ENCODE measurements at regions not wholly inside any gene's neighbourhood (a gene's known extent, or its start where the extent isn't known, plus 50 kb on each side); places are given as distances from the start of the nearest gene placed in this dataset.

- H3K4me1 Mint-ChIP-seq (ENCODE audit: insufficient read depth, unreplicated experiment), result peaks cover 5% of the 10 kb centered on the region
- no peak for DNase-seq (ENCODE audit: unreplicated experiment)
- BruUV-seq (replicated peaks), result no TSS peak
- POLR2A ChIA-PET, result interaction anchor here (0.6 kb wide), 1 partner anchor 390 kb away, joined by 3 read pairs; no protein-coding TSS in a partner anchor
- no peak overlapping the region for H3K27ac Mint-ChIP-seq (ENCODE audit: low read depth, unreplicated experiment)
- H3K9me3 Mint-ChIP-seq (ENCODE audit: unreplicated experiment), result no peaks in the 10 kb centered on the region
- H3K27me3 Mint-ChIP-seq (ENCODE audit: insufficient read depth, unreplicated experiment), result peaks cover 10% of the 10 kb centered on the region
- H3K36me3 Mint-ChIP-seq (ENCODE audit: insufficient read depth, unreplicated experiment), result no peaks in the 10 kb centered on the region
- no peak overlapping the region for H3K4me3 Mint-ChIP-seq (ENCODE audit: unreplicated experiment)
- CTCF ChIA-PET, result interaction anchor here (0.6 to 1.5 kb wide), 7 partner anchors 11 to 467 kb away, joined by 3 to 5 read pairs (median 4); no protein-coding TSS in a partner anchor
- no peak for TF ChIP-seq CTCF (IDR thresholded peaks at IDR 0.05; ENCODE audit: unreplicated experiment)
- intact Hi-C loops (cut with micrococcal nuclease), result no loop called here
Observed at GRCh38 chr3:64450396-64450956, 225.2 kb upstream of the PRICKLE2 start.

- H3K36me3 Mint-ChIP-seq (ENCODE audit: insufficient read depth, unreplicated experiment), result no peaks in the 10 kb centered on the region
- peaks cover under 1% of the 10 kb centered on the region for H3K4me1 Mint-ChIP-seq (ENCODE audit: insufficient read depth, unreplicated experiment)
- peaks cover 10% of the 10 kb centered on the region for H3K27me3 Mint-ChIP-seq (ENCODE audit: insufficient read depth, unreplicated experiment)
- ChIA-PET POLR2A (interaction anchor here (0.9 kb wide), 1 partner anchor 9 kb away, joined by 4 read pairs; no protein-coding TSS in a partner anchor), CTCF (interaction anchor here (0.7 to 0.8 kb wide), 2 partner anchors 11 to 49 kb away, joined by 3 read pairs; no protein-coding TSS in a partner anchor)
- H3K27ac Mint-ChIP-seq (ENCODE audit: low read depth, unreplicated experiment), result no peak overlapping the region
- no peak overlapping the region for H3K4me3 Mint-ChIP-seq (ENCODE audit: unreplicated experiment)
- DNase-seq (ENCODE audit: unreplicated experiment), result no peak
- intact Hi-C loops (cut with micrococcal nuclease), result no loop called here
- H3K9me3 Mint-ChIP-seq (ENCODE audit: unreplicated experiment), result no peaks in the 10 kb centered on the region
- no peak for TF ChIP-seq CTCF (IDR thresholded peaks at IDR 0.05; ENCODE audit: unreplicated experiment)
- BruUV-seq (replicated peaks), result no TSS peak
Observed at GRCh38 chr3:64449026-64449425, 223.8 kb upstream of the PRICKLE2 start.

- CTCF ChIA-PET, result interaction anchor here (1.0 to 1.4 kb wide), 3 partner anchors 10 to 415 kb away, joined by 3 to 4 read pairs (median 3); no protein-coding TSS in a partner anchor
- no peaks in the 10 kb centered on the region for H3K9me3 Mint-ChIP-seq (ENCODE audit: unreplicated experiment)
Observed at GRCh38 chr3:64445944-64446300, 220.7 kb upstream of the PRICKLE2 start.

More at GRCh38 chr3:64445944-64446300, 220.7 kb upstream of the PRICKLE2 start:
- POLR2A ChIA-PET, result interaction anchor here (1.4 kb wide), 1 partner anchor 9 kb away, joined by 4 read pairs; no protein-coding TSS in a partner anchor
- BruUV-seq (replicated peaks), result no TSS peak
- DNase-seq (ENCODE audit: unreplicated experiment), result no peak
- Mint-ChIP-seq H3K36me3 (ENCODE audit: insufficient read depth, unreplicated experiment) (no peaks in the 10 kb centered on the region), H3K4me1 (ENCODE audit: insufficient read depth, unreplicated experiment) (no peaks in the 10 kb centered on the region), H3K27ac (ENCODE audit: low read depth, unreplicated experiment) (no peak overlapping the region), H3K27me3 (ENCODE audit: insufficient read depth, unreplicated experiment) (peaks cover 22% of the 10 kb centered on the region), H3K4me3 (ENCODE audit: unreplicated experiment) (peak overlapping the region; percentile 67)
- no peak for TF ChIP-seq CTCF (IDR thresholded peaks at IDR 0.05; ENCODE audit: unreplicated experiment)
- intact Hi-C loops (cut with micrococcal nuclease), result no loop called here
